ENCODE measurements at regions not wholly inside any gene's neighbourhood (a gene's known extent, or its start where the extent isn't known, plus 50 kb on each side); places are given as distances from the start of the nearest gene placed in this dataset.
"Not testable (repeated sequence)": the region's sequence is repeated elsewhere in the genome, so short reads cannot be mapped to it uniquely, and the experiment has no call there.

GRCh38 chr10:111316722-111317212, 239.9 kb downstream of the ADRA2A start:
- no peak for TF ChIP-seq SMAD4 (CRISPR knock-in tag; IDR thresholded peaks at IDR 0.05)
- TF ChIP-seq GABPB1 (CRISPR knock-in tag; IDR thresholded peaks at IDR 0.05) = no peak
- Mint-ChIP-seq H3K36me3 (no peaks in the 10 kb centered on the region), H3K4me3 (no peak overlapping the region), H3K9me3 (peaks cover 28% of the 10 kb centered on the region), H3K27ac (no peak overlapping the region), H3K27me3 (ENCODE audit: low read depth) (no peaks in the 10 kb centered on the region), H3K4me1 (no peaks in the 10 kb centered on the region)
- DNase-seq (ENCODE audit: low spot score) = no peak
- ChIA-PET CTCF (no interaction called here), POLR2A (no interaction called here)
- ATAC-seq = no peak

DNA sequence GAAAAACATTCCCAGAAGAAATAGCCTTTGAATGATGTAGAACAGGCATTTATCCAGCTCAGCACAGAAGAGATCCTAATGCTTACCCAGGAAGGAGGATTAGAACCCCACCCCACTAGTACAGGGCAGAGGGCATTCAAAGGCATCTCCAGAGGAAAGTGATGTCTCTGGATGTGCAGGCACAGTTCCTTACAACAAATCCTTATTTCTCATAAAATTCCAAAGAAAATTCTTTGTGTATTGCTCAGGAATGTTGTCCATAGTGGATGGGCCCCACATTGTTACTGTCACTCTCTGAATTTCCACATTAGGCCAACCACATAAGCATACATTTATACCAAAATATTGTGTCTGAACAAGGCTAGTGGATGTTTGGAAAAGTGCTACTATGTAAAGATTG, 243.0 kb downstream of the ADRA2A start:
- TF ChIP-seq, protein P1, sequence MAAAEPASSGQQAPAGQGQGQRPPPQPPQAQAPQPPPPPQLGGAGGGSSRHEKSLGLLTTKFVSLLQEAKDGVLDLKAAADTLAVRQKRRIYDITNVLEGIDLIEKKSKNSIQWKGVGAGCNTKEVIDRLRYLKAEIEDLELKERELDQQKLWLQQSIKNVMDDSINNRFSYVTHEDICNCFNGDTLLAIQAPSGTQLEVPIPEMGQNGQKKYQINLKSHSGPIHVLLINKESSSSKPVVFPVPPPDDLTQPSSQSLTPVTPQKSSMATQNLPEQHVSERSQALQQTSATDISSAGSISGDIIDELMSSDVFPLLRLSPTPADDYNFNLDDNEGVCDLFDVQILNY (CRISPR knock-in tag; IDR thresholded peaks at IDR 0.05) = no peak
- TF ChIP-seq NFATC4 (CRISPR knock-in tag; IDR thresholded peaks at IDR 0.05) (no peak), PREB (CRISPR knock-in tag; IDR thresholded peaks at IDR 0.05; ENCODE audit: borderline replicate concordance) (no peak), ZBTB21 (CRISPR knock-in tag; IDR thresholded peaks at IDR 0.05; ENCODE audit: borderline replicate concordance) (no peak), ZNF281 (CRISPR knock-in tag; IDR thresholded peaks at IDR 0.05) (no peak), FOXP4 (CRISPR knock-in tag; IDR thresholded peaks at IDR 0.05) (no peak)
- H3K27me3 Mint-ChIP-seq (ENCODE audit: low read depth) = no peaks in the 10 kb centered on the region
- no peak for DNase-seq (ENCODE audit: low spot score)
- peaks cover 11% of the 10 kb centered on the region for H3K9me3 Mint-ChIP-seq
- no peak overlapping the region for H3K27ac Mint-ChIP-seq
- ChIA-PET POLR2A (no interaction called here), CTCF (interaction anchor here (0.6 kb wide), 1 partner anchor 815 kb away, joined by 4 read pairs; no protein-coding TSS in a partner anchor)
- no peak for ATAC-seq
- H3K4me1 Mint-ChIP-seq = no peaks in the 10 kb centered on the region
- H3K36me3 Mint-ChIP-seq = no peaks in the 10 kb centered on the region
- H3K4me3 Mint-ChIP-seq = no peak overlapping the region

DNA sequence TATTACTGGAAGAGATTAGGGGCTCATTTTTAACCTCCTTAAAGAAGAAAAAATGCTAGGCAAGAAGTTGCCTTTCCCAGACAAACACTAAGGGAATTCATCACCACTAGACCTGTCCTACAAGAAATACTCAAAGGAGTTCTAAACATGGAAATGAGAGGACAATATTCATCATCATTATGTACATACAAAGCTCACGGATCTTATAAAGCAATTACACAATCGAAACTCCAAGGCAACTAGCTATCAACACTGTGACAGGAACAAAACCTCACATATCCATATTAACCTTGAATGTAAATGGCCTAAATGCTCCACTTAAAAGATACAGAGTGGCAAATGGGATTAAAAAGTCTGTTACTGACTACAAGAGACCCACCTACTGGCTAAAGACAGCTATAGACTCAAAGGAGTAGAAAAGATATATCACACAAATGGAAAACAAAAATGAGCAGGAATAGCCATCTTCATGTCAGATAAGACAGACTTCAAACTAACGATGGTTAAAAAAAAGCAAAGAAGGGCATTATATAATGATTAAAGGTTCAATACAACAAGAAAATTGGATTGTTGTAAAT, 246.6 kb downstream of the ADRA2A start:
- ATAC-seq = peak; percentile 56; the same call in 1 of the 2 replicates
- TF ChIP-seq IRF2 (CRISPR knock-in tag; IDR thresholded peaks at IDR 0.05; ENCODE audit: borderline replicate concordance, low read depth) = no peak
- TF ChIP-seq, protein P2, sequence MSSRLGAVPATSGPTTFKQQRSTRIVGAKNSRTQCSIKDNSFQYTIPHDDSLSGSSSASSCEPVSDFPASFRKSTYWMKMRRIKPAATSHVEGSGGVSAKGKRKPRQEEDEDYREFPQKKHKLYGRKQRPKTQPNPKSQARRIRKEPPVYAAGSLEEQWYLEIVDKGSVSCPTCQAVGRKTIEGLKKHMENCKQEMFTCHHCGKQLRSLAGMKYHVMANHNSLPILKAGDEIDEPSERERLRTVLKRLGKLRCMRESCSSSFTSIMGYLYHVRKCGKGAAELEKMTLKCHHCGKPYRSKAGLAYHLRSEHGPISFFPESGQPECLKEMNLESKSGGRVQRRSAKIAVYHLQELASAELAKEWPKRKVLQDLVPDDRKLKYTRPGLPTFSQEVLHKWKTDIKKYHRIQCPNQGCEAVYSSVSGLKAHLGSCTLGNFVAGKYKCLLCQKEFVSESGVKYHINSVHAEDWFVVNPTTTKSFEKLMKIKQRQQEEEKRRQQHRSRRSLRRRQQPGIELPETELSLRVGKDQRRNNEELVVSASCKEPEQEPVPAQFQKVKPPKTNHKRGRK (CRISPR knock-in tag; IDR thresholded peaks at IDR 0.05; ENCODE audit: borderline replicate concordance) = no peak
- Mint-ChIP-seq H3K4me3 (no peak overlapping the region), H3K27ac (no peak overlapping the region), H3K27me3 (ENCODE audit: low read depth) (no peaks in the 10 kb centered on the region), H3K9me3 (peaks cover 10% of the 10 kb centered on the region), H3K36me3 (no peaks in the 10 kb centered on the region), H3K4me1 (no peaks in the 10 kb centered on the region)
- CTCF ChIA-PET = interaction anchor here (1.0 to 1.4 kb wide), 2 partner anchors 21 to 247 kb away, joined by 4 to 12 read pairs; partner anchors contain the start of gene ADRA2A
- DNase-seq (ENCODE audit: low spot score) = no peak
- POLR2A ChIA-PET = no interaction called here

DNA sequence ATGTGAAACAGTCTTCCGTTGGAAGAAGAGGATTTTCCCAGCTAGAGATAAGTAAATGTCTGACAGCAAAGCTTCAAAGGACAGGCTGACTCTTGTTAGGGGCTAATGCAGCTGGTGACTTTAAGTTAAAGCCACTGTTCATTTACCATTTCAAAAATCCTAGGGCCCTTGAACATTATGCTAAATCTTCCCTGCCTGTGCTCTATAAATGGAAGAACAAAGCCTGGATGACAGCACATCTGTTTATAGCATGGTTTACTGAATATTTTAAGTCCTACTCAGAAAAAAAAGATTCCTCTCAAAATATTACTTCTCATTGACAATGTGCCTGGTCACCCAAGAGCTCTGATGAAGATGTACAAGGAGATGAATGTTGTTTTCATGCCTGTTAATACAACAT, 255.3 kb downstream of the ADRA2A start:
- H3K27ac Mint-ChIP-seq; DNase-seq (ENCODE audit: low spot score); H3K4me3 Mint-ChIP-seq; H3K27me3 Mint-ChIP-seq (ENCODE audit: low read depth); H3K4me1 Mint-ChIP-seq; CTCF ChIA-PET; POLR2A ChIA-PET; ATAC-seq: not testable (repeated sequence)
- Mint-ChIP-seq H3K9me3 (peaks cover 49% of the 10 kb centered on the region), H3K36me3 (peaks cover 11% of the 10 kb centered on the region)

All from WTC11 (cell line).